ENCODE measurements at regions not wholly inside any gene's neighbourhood (a gene's known extent, or its start where the extent isn't known, plus 50 kb on each side); places are given as distances from the start of the nearest gene placed in this dataset.

- TF ChIP-seq CTCF (IDR thresholded peaks at IDR 0.05; ENCODE audit: low read length), result no peak
- no peak for TF ChIP-seq EZH2 (IDR thresholded peaks at IDR 0.05; ENCODE audit: borderline replicate concordance, low read length)
Measured at GRCh38 chr12:13836099-13836498, 145.3 kb downstream of the GRIN2B start.

Measured in OCI-LY1 (cell line).